H1 (cell line): ENCODE measurements at regions not wholly inside any gene's neighbourhood (a gene's known extent, or its start where the extent isn't known, plus 50 kb on each side); places are given as distances from the start of the nearest gene placed in this dataset.

ENCODE experiments used
- CTCF ChIA-PET: fragments of 300-600 bp; sonication (Branson Sonifier 250); formaldehyde crosslinking; loops from one replicate; lab custom pipeline; 2021; ENCODE audit not compliant: partially characterized antibody; lab: Charles Lee
- POLR2A ChIA-PET: fragments of 300-600 bp; sonication (Branson Sonifier 250); formaldehyde crosslinking; loops from one replicate; lab custom pipeline; 2021; ENCODE audit warnings: inconsistent platforms; ENCODE audit not compliant: partially characterized antibody; lab: Charles Lee
- DNase-seq, 2 experiments: peaks; one replicate each; pipeline versions ENCODE4 v3.0.0 to v3.0.0-alpha.2; 2010 to 2022; ENCODE audit warnings: low spot score in 2 of 2, low read depth in 1 of 2, mixed read lengths in 1 of 2
- FAIRE-seq: peaks from 2 replicates; lab custom pipeline; 2011; peaks lifted over from hg19 to GRCh38; lab: Jason Lieb, UNC
- H2AFZ ChIP-seq: 2 replicates; pipeline ENCODE4 v1.8.1; 2012; ENCODE audit warnings: low read length, inconsistent platforms
- H2AK5ac ChIP-seq: 2 replicates; pipeline ENCODE4 v1.6.1; 2013; ENCODE audit warnings: low read depth, low read length
- H2BK120ac ChIP-seq: replicated peaks from 2 replicates; pipeline ENCODE3; 2013; ENCODE audit warnings: low read depth, low read length, inconsistent platforms
- H2BK12ac ChIP-seq: 2 replicates; pipeline ENCODE4 v1.6.1; 2013; ENCODE audit warnings: low read depth, low read length
- H2BK15ac ChIP-seq: 2 replicates; pipeline ENCODE4 v1.6.1; 2013; ENCODE audit warnings: low read length
- H2BK20ac ChIP-seq: 2 replicates; pipeline ENCODE4 v1.6.1; 2013; ENCODE audit warnings: low read length
- H2BK5ac ChIP-seq: 2 replicates; pipeline ENCODE4 v1.6.1; 2013; ENCODE audit warnings: low read depth, low read length
- H3K14ac ChIP-seq: 2 replicates; pipeline ENCODE4 v1.6.1; 2013; ENCODE audit warnings: inconsistent platforms; ENCODE audit not compliant: insufficient read length
- H3K18ac ChIP-seq: 2 replicates; pipeline ENCODE4 v1.6.1; 2013; ENCODE audit warnings: low read length; ENCODE audit errors: extremely low read depth
- H3K23ac ChIP-seq: 2 replicates; pipeline ENCODE4 v1.6.1; 2013; ENCODE audit warnings: inconsistent platforms; ENCODE audit not compliant: insufficient read length
- H3K23me2 ChIP-seq: 2 replicates; pipeline ENCODE4 v1.6.1; 2013; ENCODE audit warnings: low read depth, low read length
- H3K27ac ChIP-seq: 2 replicates; pipeline ENCODE4 v1.6.1; 2011; ENCODE audit warnings: low read depth, low read length, inconsistent platforms
- H3K27me3 ChIP-seq, 4 experiments: replicated peaks in 1 of 4; 1 replicate in 1 of 4; 2 replicates in 3 of 4; pipeline versions ENCODE4 v1.6.1 to v1.8.1; 2011 to 2013; ENCODE audit warnings: low read length in 3 of 4, mild to moderate bottlenecking in 3 of 4, inconsistent platforms in 2 of 4, mixed read lengths in 2 of 4, moderate library complexity in 1 of 4; ENCODE audit not compliant: control insufficient read depth in 3 of 4, insufficient read depth in 3 of 4; ENCODE audit errors: extremely low read depth in 1 of 4
- H3K36me3 ChIP-seq, 4 experiments: 2 replicates each; pipeline versions ENCODE4 v1.6.1 to v1.8.1; 2011 to 2013; ENCODE audit warnings: mild to moderate bottlenecking in 4 of 4, low read length in 3 of 4, moderate library complexity in 2 of 4, control low read depth in 1 of 4, inconsistent platforms in 1 of 4; ENCODE audit not compliant: insufficient read depth in 4 of 4, control insufficient read depth in 2 of 4
- H3K4ac ChIP-seq: replicated peaks from 2 replicates; pipeline ENCODE3; 2013; ENCODE audit warnings: low read length, low read depth, mixed read lengths, inconsistent platforms; ENCODE audit not compliant: insufficient read length
- H3K4me1 ChIP-seq, 4 experiments: replicated peaks in 1 of 4; 1 replicate in 1 of 4; 2 replicates in 3 of 4; pipeline versions ENCODE4 v1.6.1 to v1.8.1; 2011 to 2013; ENCODE audit warnings: low read length in 3 of 4, inconsistent platforms in 2 of 4, mixed read lengths in 1 of 4; ENCODE audit not compliant: insufficient read depth in 4 of 4, control insufficient read depth in 3 of 4
- H3K4me2 ChIP-seq, 2 experiments: 2 replicates each; pipeline versions ENCODE4 v1.6.1 to v1.8.1; 2011 to 2013; ENCODE audit warnings: low read depth in 2 of 2, low read length in 2 of 2, control low read depth in 1 of 2, inconsistent platforms in 1 of 2, mild to moderate bottlenecking in 1 of 2; ENCODE audit not compliant: insufficient read depth in 1 of 2
- H3K4me3 ChIP-seq, 4 experiments: fragments of 200-600, 300-600 bp in 1 of 4; sonication (generic), shearing (Covaris generic), sonication (Bioruptor Twin) in 1 of 4; 2 replicates each; pipeline versions ENCODE4 v1.5.1 to v1.8.1; 2011 to 2016; ENCODE audit warnings: low read length in 4 of 4, low read depth in 3 of 4, control low read depth in 2 of 4, inconsistent platforms in 2 of 4, mild to moderate bottlenecking in 2 of 4, mixed read lengths in 1 of 4, moderate library complexity in 1 of 4; ENCODE audit not compliant: insufficient read depth in 2 of 4; ENCODE audit errors: extremely low read depth in 1 of 4
- H3K56ac ChIP-seq: replicated peaks from 2 replicates; pipeline ENCODE3; 2013; ENCODE audit warnings: low read depth, mild to moderate bottlenecking, mixed read lengths, low read length, inconsistent platforms; ENCODE audit not compliant: insufficient read length
- H3K79me1 ChIP-seq: 2 replicates; pipeline ENCODE4 v1.6.1; 2013; ENCODE audit warnings: low read depth, low read length, control low read depth
- H3K79me2 ChIP-seq, 2 experiments: 2 replicates each; pipeline versions ENCODE4 v1.6.1 to v1.8.1; 2012 to 2013; ENCODE audit warnings: low read length in 2 of 2, mild to moderate bottlenecking in 2 of 2, inconsistent platforms in 1 of 2; ENCODE audit not compliant: insufficient read depth in 2 of 2, control insufficient read depth in 1 of 2
- H3K9ac ChIP-seq, 4 experiments: replicated peaks in 1 of 4; 1 replicate in 1 of 4; 2 replicates in 3 of 4; pipeline versions ENCODE4 v1.6.1 to v1.8.1; 2011 to 2013; ENCODE audit warnings: low read depth in 3 of 4, low read length in 3 of 4, control low read depth in 2 of 4, mild to moderate bottlenecking in 2 of 4, moderate library complexity in 2 of 4, inconsistent platforms in 1 of 4; ENCODE audit errors: extremely low read depth in 1 of 4
- H3K9me3 ChIP-seq, 2 experiments: 2 replicates each; pipeline versions ENCODE4 v1.6.1 to v1.8.1; 2012 to 2013; ENCODE audit warnings: mild to moderate bottlenecking in 2 of 2, moderate library complexity in 2 of 2, control low read depth in 1 of 2, inconsistent platforms in 1 of 2, low read depth in 1 of 2, low read length in 1 of 2, mixed read lengths in 1 of 2; ENCODE audit not compliant: insufficient read depth in 2 of 2
- H4K20me1 ChIP-seq, 2 experiments: replicated peaks in 1 of 2; 2 replicates each; pipeline versions ENCODE3 to v1.8.1; 2011 to 2013; ENCODE audit warnings: inconsistent platforms in 2 of 2, low read length in 2 of 2, mild to moderate bottlenecking in 1 of 2; ENCODE audit not compliant: insufficient read depth in 2 of 2, control insufficient read depth in 1 of 2
- H4K5ac ChIP-seq: 2 replicates; pipeline ENCODE4 v1.6.1; 2013; ENCODE audit warnings: low read length, low read depth, mixed read lengths, inconsistent platforms; ENCODE audit not compliant: insufficient read length
- H4K8ac ChIP-seq: 2 replicates; pipeline ENCODE4 v1.8.0; 2013; ENCODE audit warnings: mild to moderate bottlenecking, moderate library complexity, low read length, inconsistent platforms; ENCODE audit not compliant: insufficient read depth; ENCODE audit errors: extremely low read depth
- H4K91ac ChIP-seq: replicated peaks from 2 replicates; pipeline ENCODE3; 2013; ENCODE audit warnings: low read length, mixed read lengths, inconsistent platforms; ENCODE audit not compliant: insufficient read length
- ATF2 ChIP-seq: IDR thresholded peaks from 2 replicates; pipeline ENCODE4 v1.6.1; 2012; ENCODE audit warnings: low read length, inconsistent platforms
- CHD2 ChIP-seq: IDR thresholded peaks from 2 replicates; pipeline ENCODE4 v1.6.1; 2012; ENCODE audit warnings: low read length, improper control_type of control experiment
- CREB1 ChIP-seq: IDR thresholded peaks from 2 replicates; pipeline ENCODE4 v1.6.1; 2012; ENCODE audit warnings: inconsistent platforms
- EGR1 ChIP-seq: IDR thresholded peaks from 2 replicates; pipeline ENCODE4 v1.6.1; 2011; ENCODE audit warnings: low read depth, low read length, borderline replicate concordance
- KDM5A ChIP-seq: fragments of 200-600 bp; IDR thresholded peaks from 2 replicates; pipeline ENCODE4 v1.7.1; 2012; ENCODE audit warnings: mild to moderate bottlenecking, low read length, inconsistent platforms, mixed read lengths
- MAFK ChIP-seq: IDR thresholded peaks from 2 replicates; pipeline ENCODE4 v1.6.1; 2012; ENCODE audit warnings: low read depth, mild to moderate bottlenecking, improper control_type of control experiment, low read length
- NRF1 ChIP-seq: IDR thresholded peaks from 2 replicates; pipeline ENCODE4 v1.6.1; 2011; ENCODE audit warnings: mild to moderate bottlenecking, low read depth, low read length, improper control_type of control experiment
- PHF8 ChIP-seq: fragments of 200-600 bp; sonication (generic); conservative IDR thresholded peaks from 2 replicates; pipeline ENCODE4 v1.7.1; 2012; ENCODE audit warnings: low read depth, mild to moderate bottlenecking, inconsistent platforms, low read length, moderate library complexity
- POLR2AphosphoS5 ChIP-seq: IDR thresholded peaks from 2 replicates; pipeline ENCODE4 v1.6.1; 2011; ENCODE audit warnings: low read depth, low read length
- RXRA ChIP-seq: IDR thresholded peaks from 2 replicates; pipeline ENCODE4 v1.6.1; 2011; ENCODE audit warnings: low read depth, mild to moderate bottlenecking, low read length, moderate library complexity; ENCODE audit not compliant: insufficient read depth
- SIRT6 ChIP-seq: IDR thresholded peaks from one replicate; pipeline ENCODE4 v1.7.1; 2012; ENCODE audit warnings: low read length, inconsistent platforms
- SP1 ChIP-seq: IDR thresholded peaks from 2 replicates; pipeline ENCODE4 v1.6.1; 2011; ENCODE audit warnings: low read depth, low read length
- TEAD4 ChIP-seq: IDR thresholded peaks from 2 replicates; pipeline ENCODE4 v1.6.1; 2012; ENCODE audit warnings: low read depth, low read length, inconsistent platforms, mixed read lengths
- USF2 ChIP-seq: IDR thresholded peaks from 2 replicates; pipeline ENCODE4 v1.6.1; 2011; ENCODE audit warnings: low read length, improper control_type of control experiment
- WGBS, 2 experiments: shearing (Covaris generic) in 1 of 2; methylation state at CpG; one replicate each; pipeline versions ENCODE4 v1.1.6 to v1.1.7; 2013 to 2015; ENCODE audit warnings: low lambda C conversion rate in 2 of 2, mixed read lengths in 2 of 2, inconsistent platforms in 1 of 2, low coverage in 1 of 2, missing lambda C conversion rate in 1 of 2; ENCODE audit not compliant: insufficient replicate concordance in 2 of 2, insufficient coverage in 1 of 2, insufficient read length in 1 of 2; ENCODE audit errors: extremely low coverage in 1 of 2, missing lambda C conversion rate in 1 of 2; 5-methylcytosine and 5-hydroxymethylcytosine counted together

GRCh38 chr10:60443346-60443745, 53.7 kb upstream of the ANK3 start:
- H3K18ac ChIP-seq: no peak overlapping the region
- no peak overlapping the region for H3K9ac ChIP-seq
- FAIRE-seq: no peak
- no peaks in the 10 kb centered on the region for H3K36me3 ChIP-seq
- no peak overlapping the region for H2BK15ac ChIP-seq
- H3K4ac ChIP-seq: no peak overlapping the region
- no peak overlapping the region for H3K56ac ChIP-seq
- H2BK20ac ChIP-seq: no peak overlapping the region
- no peak overlapping the region for H4K5ac ChIP-seq
- H3K27ac ChIP-seq: no peak overlapping the region
- H3K23ac ChIP-seq: no peak overlapping the region
- no peaks in the 10 kb centered on the region for H3K9me3 ChIP-seq
- no peaks in the 10 kb centered on the region for H3K27me3 ChIP-seq
- WGBS, 2 experiments: 86% methylated on average over 3 of the region's 3 CpGs; no CpG with 5 or more reads in 1 of the 2 experiments
- H2BK120ac ChIP-seq: no peak overlapping the region
- no peaks in the 10 kb centered on the region for H3K23me2 ChIP-seq
- no peak overlapping the region for H2AK5ac ChIP-seq
- no peak overlapping the region for H2BK12ac ChIP-seq
- H3K79me1 ChIP-seq: no peaks in the 10 kb centered on the region
- H2BK5ac ChIP-seq: no peak overlapping the region
- no peaks in the 10 kb centered on the region for H4K20me1 ChIP-seq
- H2AFZ ChIP-seq: no peak overlapping the region
- ChIA-PET CTCF (interaction anchor here (0.7 to 4.1 kb wide), 9 partner anchors 9 to 326 kb away, joined by 3 to 21 read pairs (median 5); no protein-coding TSS in a partner anchor), POLR2A (no interaction called here)
- H4K91ac ChIP-seq: no peak overlapping the region
- H3K4me2 ChIP-seq: no peak overlapping the region
- H3K4me1 ChIP-seq: peaks cover 0 to 5% (median 0%) of the 10 kb centered on the region in 4 experiments; a peak in 3 of 7 replicates
- H3K4me3 ChIP-seq: no peak overlapping the region
- no peaks in the 10 kb centered on the region for H3K79me2 ChIP-seq
- no peak for DNase-seq
- H4K8ac ChIP-seq: no peak overlapping the region
- H3K14ac ChIP-seq: no peak overlapping the region
- TF ChIP-seq CREB1 (no peak), POLR2AphosphoS5 (no peak), NRF1 (no peak), CHD2 (no peak), SIRT6 (no peak), MAFK (no peak), ATF2 (no peak), TEAD4 (no peak), RXRA (no peak), KDM5A (no peak), SP1 (no peak), EGR1 (no peak), PHF8 (no peak), USF2 (no peak)
